H9 (cell line): ENCODE measurements at regions not wholly inside any gene's neighbourhood (a gene's known extent, or its start where the extent isn't known, plus 50 kb on each side); places are given as distances from the start of the nearest gene placed in this dataset.
"Not testable (repeated sequence)": the region's sequence is repeated elsewhere in the genome, so short reads cannot be mapped to it uniquely, and the experiment has no call there.

ENCODE experiments used
- DNase-seq: peaks from one replicate; pipeline ENCODE4 v3.0.0-alpha.2; 2017
- H2AFZ ChIP-seq: one replicate; pipeline ENCODE4 v1.6.1; 2013; ENCODE audit warnings: mild to moderate bottlenecking, low read length, control low read depth, moderate library complexity
- H2AK5ac ChIP-seq: 2 replicates; pipeline ENCODE4 v1.6.1; 2013; ENCODE audit warnings: low read length, control low read depth, mixed read lengths; ENCODE audit not compliant: insufficient read length
- H2BK120ac ChIP-seq: one replicate; pipeline ENCODE4 v1.6.1; 2013; ENCODE audit warnings: low read depth, mild to moderate bottlenecking, low read length, control low read depth, inconsistent platforms; ENCODE audit not compliant: poor library complexity, severe bottlenecking
- H2BK12ac ChIP-seq: 2 replicates; pipeline ENCODE4 v1.6.1; 2013; ENCODE audit warnings: low read length, control low read depth, mixed read lengths, low read depth; ENCODE audit not compliant: insufficient read length
- H2BK15ac ChIP-seq: 2 replicates; pipeline ENCODE4 v1.6.1; 2013; ENCODE audit warnings: low read depth, low read length, control low read depth
- H2BK20ac ChIP-seq: one replicate; pipeline ENCODE4 v1.6.1; 2013; ENCODE audit warnings: low read depth, mild to moderate bottlenecking, low read length, control low read depth, inconsistent platforms; ENCODE audit not compliant: poor library complexity, severe bottlenecking
- H2BK5ac ChIP-seq: 2 replicates; pipeline ENCODE4 v1.6.1; 2013; ENCODE audit warnings: low read length, control low read depth, mixed read lengths; ENCODE audit not compliant: insufficient read length
- H3K14ac ChIP-seq: 2 replicates; pipeline ENCODE4 v1.6.1; 2013; ENCODE audit warnings: low read length, control low read depth; ENCODE audit not compliant: insufficient read depth
- H3K18ac ChIP-seq: 2 replicates; pipeline ENCODE4 v1.6.1; 2013; ENCODE audit warnings: low read depth, mild to moderate bottlenecking, mixed read lengths, low read length, control low read depth; ENCODE audit not compliant: insufficient read length
- H3K23ac ChIP-seq: 2 replicates; pipeline ENCODE4 v1.6.1; 2013; ENCODE audit warnings: low read length, control low read depth, mixed read lengths, low read depth; ENCODE audit not compliant: insufficient read length
- H3K23me2 ChIP-seq: 2 replicates; pipeline ENCODE4 v1.6.1; 2013; ENCODE audit warnings: low read depth, mild to moderate bottlenecking, mixed read lengths, low read length, control low read depth; ENCODE audit not compliant: insufficient read length, poor library complexity, severe bottlenecking
- H3K27ac ChIP-seq: 2 replicates; pipeline ENCODE4 v1.5.1; 2013; ENCODE audit warnings: low read length, control low read depth, mixed read lengths, low read depth; ENCODE audit not compliant: insufficient read length
- H3K27me3 ChIP-seq: 2 replicates; pipeline ENCODE4 v1.6.1; 2013; ENCODE audit warnings: low read length, control low read depth, inconsistent platforms; ENCODE audit not compliant: insufficient read depth
- H3K4ac ChIP-seq: 2 replicates; pipeline ENCODE4 v1.6.1; 2013; ENCODE audit warnings: low read depth, mild to moderate bottlenecking, control low read depth, inconsistent platforms, low read length, moderate library complexity
- H3K4me1 ChIP-seq: 2 replicates; pipeline ENCODE4 v1.6.1; 2013; ENCODE audit warnings: low read length, control low read depth, inconsistent platforms; ENCODE audit not compliant: insufficient read depth
- H3K4me2 ChIP-seq: 2 replicates; pipeline ENCODE4 v1.6.1; 2013; ENCODE audit warnings: low read length, control low read depth, mixed read lengths; ENCODE audit not compliant: insufficient read length, insufficient read depth
- H3K56ac ChIP-seq: 2 replicates; pipeline ENCODE4 v1.6.1; 2013; ENCODE audit warnings: low read depth, mild to moderate bottlenecking, mixed read lengths, low read length, control low read depth; ENCODE audit not compliant: insufficient read length
- H3K79me1 ChIP-seq: 2 replicates; pipeline ENCODE4 v1.6.1; 2013; ENCODE audit warnings: low read depth, mild to moderate bottlenecking, moderate library complexity, low read length, control low read depth, inconsistent platforms; ENCODE audit not compliant: insufficient read depth, poor library complexity, severe bottlenecking
- H3K79me2 ChIP-seq: 2 replicates; pipeline ENCODE4 v1.6.1; 2013; ENCODE audit warnings: low read length, control low read depth, inconsistent platforms; ENCODE audit not compliant: insufficient read depth
- H3K9ac ChIP-seq: 2 replicates; pipeline ENCODE4 v1.6.1; 2013; ENCODE audit warnings: low read length, control low read depth, mixed read lengths; ENCODE audit not compliant: insufficient read length; ENCODE audit errors: extremely low read depth
- H3K9me3 ChIP-seq: one replicate; pipeline ENCODE4 v1.6.1; 2013; ENCODE audit warnings: low read depth, low read length, inconsistent platforms; ENCODE audit not compliant: control insufficient read depth
- H3T11ph ChIP-seq: one replicate; pipeline ENCODE4 v1.6.1; 2013; ENCODE audit warnings: mild to moderate bottlenecking, low read length, control low read depth, inconsistent platforms
- H4K20me1 ChIP-seq: one replicate; pipeline ENCODE4 v1.6.1; 2013; ENCODE audit not compliant: control insufficient read depth, insufficient read length, insufficient read depth
- H4K5ac ChIP-seq: 2 replicates; pipeline ENCODE4 v1.6.1; 2013; ENCODE audit warnings: low read depth, mild to moderate bottlenecking, mixed read lengths, low read length, control low read depth; ENCODE audit not compliant: insufficient read length
- H4K8ac ChIP-seq: replicated peaks from 2 replicates; pipeline ENCODE4 v1.6.1; 2013; ENCODE audit warnings: low read length, control low read depth, mixed read lengths, low read depth; ENCODE audit not compliant: insufficient read length
- H4K91ac ChIP-seq: 2 replicates; pipeline ENCODE4 v1.6.1; 2013; ENCODE audit warnings: low read depth, mild to moderate bottlenecking, moderate library complexity, mixed read lengths, low read length, control low read depth; ENCODE audit not compliant: insufficient read length
- H3K27ac Mint-ChIP-seq, 3 experiments: 2 replicates in 2 of 3; 3 replicates in 1 of 3; pipeline ENCODE4 v1.8.0; 2020 to 2021; ENCODE audit warnings: mixed read lengths in 3 of 3, mild to moderate bottlenecking in 1 of 3, moderate library complexity in 1 of 3
- H3K27me3 Mint-ChIP-seq: 2 replicates; pipeline ENCODE4 v1.8.0; 2021; ENCODE audit warnings: low read depth, mild to moderate bottlenecking, moderate library complexity, mixed read lengths
- H3K36me3 Mint-ChIP-seq, 3 experiments: 2 replicates in 2 of 3; 3 replicates in 1 of 3; pipeline ENCODE4 v1.8.0; 2020 to 2021; ENCODE audit warnings: low read depth in 3 of 3, mixed read lengths in 3 of 3; ENCODE audit not compliant: insufficient read depth in 1 of 3
- H3K4me1 Mint-ChIP-seq, 2 experiments: 2 replicates each; pipeline ENCODE4 v1.8.0; 2020; ENCODE audit warnings: mixed read lengths in 2 of 2
- H3K4me3 Mint-ChIP-seq, 2 experiments: 2 replicates in 1 of 2; 3 replicates in 1 of 2; pipeline ENCODE4 v1.8.0; 2020 to 2021; ENCODE audit warnings: mild to moderate bottlenecking in 2 of 2, mixed read lengths in 2 of 2, moderate library complexity in 1 of 2
- H3K9me3 Mint-ChIP-seq, 2 experiments: 2 replicates in 1 of 2; 3 replicates in 1 of 2; pipeline ENCODE4 v1.8.0; 2020; ENCODE audit warnings: mild to moderate bottlenecking in 2 of 2, mixed read lengths in 2 of 2, moderate library complexity in 1 of 2
- CTCF ChIP-seq: fragments of 200-600 bp; sonication (generic); conservative IDR thresholded peaks from 3 replicates; pipeline ENCODE4 v1.8.0; 2021; ENCODE audit warnings: antibody characterized with exemption, mild to moderate bottlenecking
- WGBS: extraction: QIAGEN DNeasy Blood & Tissue Kit; methylation state at CpG from one replicate; pipeline ENCODE4 v1.1.7; 2013; ENCODE audit warnings: missing lambda C conversion rate, low lambda C conversion rate, mixed read lengths; ENCODE audit not compliant: insufficient read length; ENCODE audit errors: extremely low coverage; 5-methylcytosine and 5-hydroxymethylcytosine counted together

GRCh38 chr2:192899466-192899865 is 704.7 kb upstream of the TMEFF2 start:
- no peaks in the 10 kb centered on the region for H3K9me3 Mint-ChIP-seq
- Histone ChIP-seq H3K4ac (no peak overlapping the region), H3K23ac (no peak overlapping the region), H3K18ac (no peak overlapping the region), H4K20me1 (no peaks in the 10 kb centered on the region), H4K5ac (no peak overlapping the region), H3K56ac (no peak overlapping the region), H2BK20ac (no peak overlapping the region), H4K8ac (no peak overlapping the region), H3K79me1 (no peaks in the 10 kb centered on the region), H2BK15ac (no peak overlapping the region), H3K14ac (no peak overlapping the region), H3K4me2 (no peak overlapping the region), H3K27ac (no peak overlapping the region), H3K4me1 (no peaks in the 10 kb centered on the region), H4K91ac (no peak overlapping the region), H3K9ac (no peak overlapping the region), H3K9me3 (no peaks in the 10 kb centered on the region), H3K27me3 (no peaks in the 10 kb centered on the region), H3T11ph (no peak overlapping the region), H3K79me2 (no peaks in the 10 kb centered on the region), H2BK5ac (no peak overlapping the region), H2AK5ac (no peak overlapping the region), H2AFZ (no peak overlapping the region), H3K23me2 (no peaks in the 10 kb centered on the region), H2BK12ac (no peak overlapping the region), H2BK120ac (no peak overlapping the region)
- no peak for DNase-seq
- no peaks in the 10 kb centered on the region for H3K36me3 Mint-ChIP-seq
- no peaks in the 10 kb centered on the region for H3K4me1 Mint-ChIP-seq
- no peak for TF ChIP-seq CTCF
- no peaks in the 10 kb centered on the region for H3K27me3 Mint-ChIP-seq
- H3K4me3 Mint-ChIP-seq = no peak overlapping the region
- no peak overlapping the region for H3K27ac Mint-ChIP-seq
- WGBS = no CpG with 5 or more reads among the region's 3 CpGs

GRCh38 chr2:192893976-192894375 is 699.2 kb upstream of the TMEFF2 start:
- not testable (repeated sequence) for H2BK20ac ChIP-seq, H2AFZ ChIP-seq, H3K23me2 ChIP-seq, H3K4me1 ChIP-seq, H2BK12ac ChIP-seq, H3K9me3 ChIP-seq, H4K91ac ChIP-seq, H3K4me2 ChIP-seq, H2BK120ac ChIP-seq, H3K36me3 Mint-ChIP-seq, H2BK15ac ChIP-seq, H3K27me3 ChIP-seq, H3K9ac ChIP-seq, H3K27ac Mint-ChIP-seq, H3K56ac ChIP-seq, H3K79me2 ChIP-seq, H3K14ac ChIP-seq, H3K23ac ChIP-seq, H3K9me3 Mint-ChIP-seq, H3K27ac ChIP-seq, H4K20me1 ChIP-seq, H3K18ac ChIP-seq, DNase-seq, H2AK5ac ChIP-seq, H3K4me1 Mint-ChIP-seq, H3K27me3 Mint-ChIP-seq, H4K5ac ChIP-seq, H3K4me3 Mint-ChIP-seq, H3K79me1 ChIP-seq, H3T11ph ChIP-seq, H2BK5ac ChIP-seq, H4K8ac ChIP-seq, H3K4ac ChIP-seq
- WGBS = no CpG with 5 or more reads among the region's 29 CpGs
